DMS153 treated with DMSO at 0.1 percent for 48 hours (cell line): ENCODE measurements at regions not wholly inside any gene's neighbourhood (a gene's known extent, or its start where the extent isn't known, plus 50 kb on each side); places are given as distances from the start of the nearest gene placed in this dataset.
A peak's percentile ranks its signal among the peaks of the same experiment; 100 is the strongest.

ENCODE experiments used
- DNase-seq: peaks from one replicate; lab custom pipeline; 2025; ENCODE audit not compliant: unreplicated experiment; lab: John Stamatoyannopoulos, UW

- DNase-seq: no peak
These were observed 590.8 kb downstream of the LMO7 start for GRCh38 chr13:76226941-76227340.

- DNase-seq: no peak
These were observed 589.8 kb downstream of the LMO7 start for GRCh38 chr13:76225815-76226489.

- no peak for DNase-seq
These were observed 587.9 kb downstream of the LMO7 start for GRCh38 chr13:76223999-76224398.

- no peak for DNase-seq
These were observed 587.4 kb downstream of the LMO7 start for GRCh38 chr13:76223565-76223964.

GRCh38 chr13:76222511-76222910, 586.4 kb downstream of the LMO7 start:
- peak; percentile 6 for DNase-seq

GRCh38 chr13:76216729-76217128, 580.6 kb downstream of the LMO7 start:
- no peak for DNase-seq

GRCh38 chr13:76214001-76214400, 577.9 kb downstream of the LMO7 start:
- DNase-seq: no peak

- no peak for DNase-seq
These were observed 577.3 kb downstream of the LMO7 start for GRCh38 chr13:76213423-76213904.

- peak; percentile 34 for DNase-seq
These were observed 574.1 kb downstream of the LMO7 start for GRCh38 chr13:76210262-76210661.

GRCh38 chr13:76198568-76199163, 562.5 kb downstream of the LMO7 start:
- DNase-seq: no peak

- no peak for DNase-seq
These were observed 553.9 kb downstream of the LMO7 start for GRCh38 chr13:76189882-76190519.

- no peak for DNase-seq
These were observed 540.0 kb downstream of the LMO7 start for GRCh38 chr13:76175961-76176725.

- DNase-seq: no peak
These were observed 532.5 kb downstream of the LMO7 start for GRCh38 chr13:76168661-76169060.

GRCh38 chr13:76164290-76164689, 528.2 kb downstream of the LMO7 start:
- DNase-seq: no peak

- DNase-seq: no peak
These were observed 527.6 kb downstream of the LMO7 start for GRCh38 chr13:76163761-76164160.

GRCh38 chr13:76160961-76161925, 525.1 kb downstream of the LMO7 start:
- no peak for DNase-seq

- DNase-seq: no peak
These were observed 524.4 kb downstream of the LMO7 start for GRCh38 chr13:76160506-76160905.

GRCh38 chr13:76157926-76158325, 521.8 kb downstream of the LMO7 start:
- DNase-seq: no peak

GRCh38 chr13:76153239-76153638, 517.1 kb downstream of the LMO7 start:
- no peak for DNase-seq

GRCh38 chr13:76148926-76149325, 512.8 kb downstream of the LMO7 start:
- DNase-seq: no peak
